Mesothelial cell of epicardium (in vitro differentiated cells): ENCODE measurements at regions not wholly inside any gene's neighbourhood (a gene's known extent, or its start where the extent isn't known, plus 50 kb on each side); places are given as distances from the start of the nearest gene placed in this dataset.

Experiments used
- DNase-seq, 2 experiments: peaks; one replicate each; pipeline ENCODE4 v3.0.0; 2021; ENCODE audit warnings: low spot score in 2 of 2; ENCODE audit not compliant: unreplicated experiment in 2 of 2
- H3K27ac Mint-ChIP-seq: 2 replicates; pipeline ENCODE4 v1.8.0; 2021; ENCODE audit warnings: mixed read lengths
- H3K27me3 Mint-ChIP-seq: 2 replicates; pipeline ENCODE4 v1.8.0; 2021; ENCODE audit warnings: low read depth, mixed read lengths
- H3K36me3 Mint-ChIP-seq: 2 replicates; pipeline ENCODE4 v1.8.0; 2021; ENCODE audit warnings: mixed read lengths
- H3K4me1 Mint-ChIP-seq: 2 replicates; pipeline ENCODE4 v1.8.0; 2021; ENCODE audit warnings: mixed read lengths
- H3K4me3 Mint-ChIP-seq: 2 replicates; pipeline ENCODE4 v1.8.0; 2021; ENCODE audit warnings: mild to moderate bottlenecking, moderate library complexity, mixed read lengths
- H3K9me3 Mint-ChIP-seq: 2 replicates; pipeline ENCODE4 v1.8.0; 2021; ENCODE audit warnings: mixed read lengths
- CTCF ChIP-seq: fragments of 200-600 bp; sonication (generic); IDR thresholded peaks from one replicate; pipeline ENCODE4 v1.5.0; 2021; ENCODE audit warnings: antibody characterized with exemption; ENCODE audit not compliant: unreplicated experiment

GRCh38 chr15:38721568-38721945 lies 156.9 kb upstream of the RASGRP1 start:
- TF ChIP-seq CTCF = no peak
- Mint-ChIP-seq H3K27me3 (no peaks in the 10 kb centered on the region), H3K36me3 (no peaks in the 10 kb centered on the region), H3K4me3 (no peak overlapping the region), H3K4me1 (no peaks in the 10 kb centered on the region), H3K27ac (no peak overlapping the region), H3K9me3 (no peaks in the 10 kb centered on the region)
- DNase-seq = no peak

DNA sequence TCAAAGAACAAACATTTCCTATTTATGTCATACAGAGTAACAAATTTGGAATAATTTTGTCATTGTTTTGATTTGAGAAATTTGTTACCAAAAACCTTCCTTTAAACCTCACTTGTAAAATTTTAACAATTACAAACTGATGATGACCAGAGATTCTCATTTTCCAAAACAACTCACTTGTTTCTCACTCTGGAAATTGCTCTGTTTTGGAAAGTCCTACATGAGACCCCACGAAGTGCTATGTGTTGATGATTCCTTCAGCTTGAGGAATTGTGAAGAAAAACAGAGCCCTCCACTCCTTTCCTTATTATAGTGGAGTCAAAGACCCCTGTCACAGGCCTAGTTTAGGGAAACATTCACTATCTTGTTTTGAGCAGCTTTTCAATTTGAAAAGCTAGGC lies 157.6 kb upstream of the RASGRP1 start:
- Mint-ChIP-seq H3K27me3 (peaks cover 2% of the 10 kb centered on the region), H3K9me3 (no peaks in the 10 kb centered on the region), H3K4me1 (no peaks in the 10 kb centered on the region), H3K36me3 (no peaks in the 10 kb centered on the region), H3K27ac (no peak overlapping the region), H3K4me3 (no peak overlapping the region)
- DNase-seq = no peak
- no peak for TF ChIP-seq CTCF

DNA sequence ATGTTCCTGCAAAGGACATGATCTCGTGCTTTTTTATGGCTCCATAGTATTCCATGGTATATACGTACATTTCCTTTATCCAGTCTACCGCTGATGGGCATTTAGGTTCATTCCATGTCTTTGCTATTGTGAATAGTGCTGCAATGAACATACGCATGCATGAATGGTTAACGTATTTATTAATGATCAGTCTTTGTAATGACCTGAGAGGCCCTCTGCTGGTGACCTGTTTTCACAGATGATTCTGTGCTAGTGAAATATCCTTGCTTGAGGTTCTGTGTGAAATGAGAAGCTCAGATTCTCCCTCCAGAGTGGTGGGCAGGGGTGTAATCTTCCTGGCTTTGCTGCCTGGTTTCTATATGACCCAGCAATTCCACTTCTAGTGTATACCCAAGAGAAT lies 160.2 kb upstream of the RASGRP1 start:
- Mint-ChIP-seq H3K4me1 (no peaks in the 10 kb centered on the region), H3K4me3 (no peak overlapping the region), H3K27ac (no peak overlapping the region), H3K9me3 (no peaks in the 10 kb centered on the region), H3K36me3 (no peaks in the 10 kb centered on the region), H3K27me3 (peaks cover 4% of the 10 kb centered on the region)
- no peak for TF ChIP-seq CTCF
- no peak for DNase-seq

DNA sequence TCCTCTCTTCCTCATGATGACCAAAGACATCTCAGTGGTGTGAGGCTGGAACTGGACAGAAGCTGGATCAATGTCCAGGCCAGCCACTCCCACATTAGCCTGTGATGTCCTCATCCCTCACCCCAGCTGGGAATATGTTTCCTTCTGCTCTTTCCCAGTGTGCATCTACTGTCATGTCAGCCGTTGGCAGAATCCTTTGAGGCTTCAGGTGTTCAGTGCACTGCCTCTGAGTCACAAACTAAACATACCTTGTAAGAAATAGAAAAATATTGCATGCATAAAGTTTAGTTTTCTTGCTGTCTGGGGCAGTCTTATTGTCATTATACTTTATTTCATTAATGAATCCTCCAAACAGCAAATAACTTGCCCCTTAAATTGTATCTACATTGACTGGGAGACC lies 161.6 kb upstream of the RASGRP1 start:
- H3K27ac Mint-ChIP-seq = no peak overlapping the region
- H3K4me3 Mint-ChIP-seq = no peak overlapping the region
- H3K36me3 Mint-ChIP-seq = no peaks in the 10 kb centered on the region
- no peaks in the 10 kb centered on the region for H3K9me3 Mint-ChIP-seq
- no peak for TF ChIP-seq CTCF
- DNase-seq = no peak
- H3K4me1 Mint-ChIP-seq = no peaks in the 10 kb centered on the region
- H3K27me3 Mint-ChIP-seq = peaks cover 8% of the 10 kb centered on the region

- no peak overlapping the region for H3K27ac Mint-ChIP-seq
- peaks cover 8% of the 10 kb centered on the region for H3K9me3 Mint-ChIP-seq
- H3K27me3 Mint-ChIP-seq = peaks cover 13% of the 10 kb centered on the region
- H3K4me3 Mint-ChIP-seq = no peak overlapping the region
- no peak for TF ChIP-seq CTCF
- H3K4me1 Mint-ChIP-seq = no peaks in the 10 kb centered on the region
- no peaks in the 10 kb centered on the region for H3K36me3 Mint-ChIP-seq
- no peak for DNase-seq
Observed at GRCh38 chr15:38733331-38733730, 168.7 kb upstream of the RASGRP1 start.

GRCh38 chr15:38740206-38740605 lies 175.6 kb upstream of the RASGRP1 start:
- Mint-ChIP-seq H3K36me3 (no peaks in the 10 kb centered on the region), H3K4me3 (no peak overlapping the region), H3K27me3 (peaks cover 15% of the 10 kb centered on the region), H3K27ac (no peak overlapping the region), H3K9me3 (no peaks in the 10 kb centered on the region), H3K4me1 (no peaks in the 10 kb centered on the region)
- TF ChIP-seq CTCF = no peak
- DNase-seq = no peak
